Lower leg skin (tissue), 3 donors: ENCODE measurements at regions not wholly inside any gene's neighbourhood (a gene's known extent, or its start where the extent isn't known, plus 50 kb on each side); places are given as distances from the start of the nearest gene placed in this dataset.

Source experiments
- POLR2A ChIP-seq, 2 donors: fragments of 450-650 bp; IDR thresholded peaks; one replicate each; pipeline ENCODE4 v1.6.1; 2016 to 2017; ENCODE audit warnings: antibody characterized with exemption in 2 of 2, mild to moderate bottlenecking in 1 of 2, moderate library complexity in 1 of 2
- TF ChIP-seq, protein P1 (sequence below), 3 donors: fragments of 450-650 bp; IDR thresholded peaks; one replicate each; pipeline ENCODE4 v1.5.1; 2016; ENCODE audit warnings: antibody characterized with exemption in 3 of 3, mild to moderate bottlenecking in 3 of 3, moderate library complexity in 2 of 3

DNA sequence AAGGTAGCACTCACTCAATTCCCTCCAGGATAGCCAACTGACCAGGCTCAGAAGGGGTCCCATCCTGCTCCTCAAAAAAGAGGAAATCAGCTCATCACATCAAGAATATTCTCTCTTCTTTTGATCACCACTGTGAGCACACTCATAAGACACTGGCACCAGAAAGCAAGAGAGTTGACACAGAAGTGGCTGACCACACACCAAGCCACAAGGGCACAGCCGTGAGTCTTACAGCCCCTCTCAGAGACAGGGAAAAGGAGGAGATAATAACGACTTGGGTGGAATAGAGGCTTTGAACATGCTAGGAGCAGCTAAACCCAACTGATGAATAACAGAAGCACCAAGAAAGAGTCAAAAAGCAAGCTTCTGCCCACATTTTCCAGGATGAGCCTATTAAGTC is 249.1 kb upstream of the PREP start:
- TF ChIP-seq, protein P1, sequence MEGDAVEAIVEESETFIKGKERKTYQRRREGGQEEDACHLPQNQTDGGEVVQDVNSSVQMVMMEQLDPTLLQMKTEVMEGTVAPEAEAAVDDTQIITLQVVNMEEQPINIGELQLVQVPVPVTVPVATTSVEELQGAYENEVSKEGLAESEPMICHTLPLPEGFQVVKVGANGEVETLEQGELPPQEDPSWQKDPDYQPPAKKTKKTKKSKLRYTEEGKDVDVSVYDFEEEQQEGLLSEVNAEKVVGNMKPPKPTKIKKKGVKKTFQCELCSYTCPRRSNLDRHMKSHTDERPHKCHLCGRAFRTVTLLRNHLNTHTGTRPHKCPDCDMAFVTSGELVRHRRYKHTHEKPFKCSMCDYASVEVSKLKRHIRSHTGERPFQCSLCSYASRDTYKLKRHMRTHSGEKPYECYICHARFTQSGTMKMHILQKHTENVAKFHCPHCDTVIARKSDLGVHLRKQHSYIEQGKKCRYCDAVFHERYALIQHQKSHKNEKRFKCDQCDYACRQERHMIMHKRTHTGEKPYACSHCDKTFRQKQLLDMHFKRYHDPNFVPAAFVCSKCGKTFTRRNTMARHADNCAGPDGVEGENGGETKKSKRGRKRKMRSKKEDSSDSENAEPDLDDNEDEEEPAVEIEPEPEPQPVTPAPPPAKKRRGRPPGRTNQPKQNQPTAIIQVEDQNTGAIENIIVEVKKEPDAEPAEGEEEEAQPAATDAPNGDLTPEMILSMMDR (IDR thresholded peaks at IDR 0.05), result no peak
- no peak for TF ChIP-seq POLR2A (IDR thresholded peaks at IDR 0.05)
